IMR-90 (cell line): ENCODE measurements at regions not wholly inside any gene's neighbourhood (a gene's known extent, or its start where the extent isn't known, plus 50 kb on each side); places are given as distances from the start of the nearest gene placed in this dataset.

Experiments used
- ATAC-seq: fragments of 200-7000 bp; cut with Tn5 transposase; 2 replicates; pipeline ENCODE4 v1.9.1; 2020; ENCODE audit warnings: low read depth, mild to moderate bottlenecking, moderate library complexity
- BruUV-seq: library from RNA; stranded (reverse); fragments of 400-500 nt; replicated peaks from 2 replicates; lab custom pipeline; 2021; lab: Mats Ljungman, UMichigan
- CTCF ChIA-PET: fragments of 300-600 bp; formaldehyde crosslinking; extraction: SDS; loops from one replicate; lab custom pipeline; 2021; ENCODE audit warnings: antibody characterized with exemption; lab: Yijun Ruan, JAX
- POLR2A ChIA-PET: fragments of 300-600 bp; sonication (Branson Sonifier 250); formaldehyde crosslinking; loops from one replicate; lab custom pipeline; 2022; ENCODE audit warnings: antibody characterized with exemption; ENCODE audit not compliant: unreplicated experiment; lab: Charles Lee
- DNase-seq: peaks from one replicate; pipeline ENCODE4 v3.0.0; 2013
- H2AFZ ChIP-seq: replicated peaks from 2 replicates; pipeline ENCODE3; 2013; ENCODE audit warnings: low read length, mild to moderate bottlenecking; ENCODE audit not compliant: poor library complexity
- H2AK5ac ChIP-seq: 2 replicates; pipeline ENCODE4 v1.6.1; 2013; ENCODE audit warnings: low read depth, low read length, inconsistent platforms
- H2AK9ac ChIP-seq: replicated peaks from 2 replicates; pipeline ENCODE3; 2013; ENCODE audit warnings: mild to moderate bottlenecking, low read depth, low read length, moderate library complexity; ENCODE audit not compliant: poor library complexity
- H2BK120ac ChIP-seq: 2 replicates; pipeline ENCODE4 v1.6.1; 2013; ENCODE audit warnings: low read depth, low read length, inconsistent platforms
- H2BK15ac ChIP-seq: 3 replicates; pipeline ENCODE4 v1.6.1; 2013; ENCODE audit warnings: low read depth, low read length, inconsistent platforms
- H2BK20ac ChIP-seq: 2 replicates; pipeline ENCODE4 v1.6.1; 2013; ENCODE audit warnings: low read depth, mild to moderate bottlenecking, inconsistent platforms, low read length, moderate library complexity
- H2BK5ac ChIP-seq: 2 replicates; pipeline ENCODE4 v1.6.1; 2013; ENCODE audit warnings: mild to moderate bottlenecking, low read depth, low read length, inconsistent platforms; ENCODE audit not compliant: poor library complexity, severe bottlenecking
- H3K14ac ChIP-seq: replicated peaks from 2 replicates; pipeline ENCODE4 v1.6.1; 2013; ENCODE audit warnings: low read depth, low read length, inconsistent platforms
- H3K18ac ChIP-seq: 2 replicates; pipeline ENCODE4 v1.6.1; 2013; ENCODE audit warnings: low read depth, low read length, control low read depth
- H3K23ac ChIP-seq: 2 replicates; pipeline ENCODE4 v1.6.1; 2013; ENCODE audit warnings: low read depth, low read length, inconsistent platforms
- H3K27ac ChIP-seq: 2 replicates; pipeline ENCODE4 v1.5.1; 2013; ENCODE audit warnings: mild to moderate bottlenecking, control low read depth, low read length; ENCODE audit not compliant: insufficient read depth
- H3K27me3 ChIP-seq: 2 replicates; pipeline ENCODE4 v1.6.1; 2013; ENCODE audit warnings: low read length; ENCODE audit not compliant: control insufficient read depth, insufficient read depth
- H3K36me3 ChIP-seq: 2 replicates; pipeline ENCODE4 v1.6.1; 2013; ENCODE audit warnings: low read length, mixed read lengths; ENCODE audit not compliant: control insufficient read depth, insufficient read depth
- H3K4ac ChIP-seq: 2 replicates; pipeline ENCODE4 v1.6.1; 2013; ENCODE audit warnings: low read depth, low read length, inconsistent platforms
- H3K4me1 ChIP-seq: 2 replicates; pipeline ENCODE4 v1.6.1; 2013; ENCODE audit warnings: low read length, mixed read lengths; ENCODE audit not compliant: control insufficient read depth, insufficient read depth
- H3K4me2 ChIP-seq: 2 replicates; pipeline ENCODE4 v1.6.1; 2013; ENCODE audit warnings: low read depth, mild to moderate bottlenecking, control low read depth, low read length, moderate library complexity
- H3K4me3 ChIP-seq: 2 replicates; pipeline ENCODE4 v1.5.1; 2013; ENCODE audit warnings: low read depth, mild to moderate bottlenecking, control low read depth, low read length, moderate library complexity; ENCODE audit not compliant: insufficient read depth
- H3K56ac ChIP-seq: 2 replicates; pipeline ENCODE4 v1.6.1; 2013; ENCODE audit warnings: low read length, inconsistent platforms; ENCODE audit not compliant: insufficient read depth; ENCODE audit errors: extremely low read depth
- H3K79me1 ChIP-seq, 2 experiments: 2 replicates each; pipeline ENCODE4 v1.6.1; 2013; ENCODE audit warnings: low read length in 2 of 2, inconsistent platforms in 1 of 2, low read depth in 1 of 2
- H3K9ac ChIP-seq: 2 replicates; pipeline ENCODE4 v1.6.1; 2013; ENCODE audit warnings: low read depth, low read length, control low read depth
- H3K9me1 ChIP-seq: 2 replicates; pipeline ENCODE4 v1.6.1; 2013; ENCODE audit warnings: low read length, inconsistent platforms; ENCODE audit not compliant: insufficient read depth
- H3K9me3 ChIP-seq: 2 replicates; pipeline ENCODE4 v1.6.1; 2013; ENCODE audit warnings: low read length; ENCODE audit not compliant: control insufficient read depth, insufficient read depth
- H4K20me1 ChIP-seq: 2 replicates; pipeline ENCODE4 v1.6.1; 2013; ENCODE audit warnings: low read length, inconsistent platforms; ENCODE audit not compliant: insufficient read depth
- H4K5ac ChIP-seq: 2 replicates; pipeline ENCODE4 v1.6.1; 2013; ENCODE audit warnings: mild to moderate bottlenecking, low read depth, low read length, control low read depth
- H4K8ac ChIP-seq, 2 experiments: 2 replicates each; pipeline ENCODE4 v1.6.1; 2013; ENCODE audit warnings: low read depth in 2 of 2, low read length in 2 of 2, control low read depth in 1 of 2, inconsistent platforms in 1 of 2
- H4K91ac ChIP-seq: 2 replicates; pipeline ENCODE4 v1.6.1; 2013; ENCODE audit warnings: low read depth, low read length, inconsistent platforms; ENCODE audit not compliant: insufficient read depth
- BHLHE40 ChIP-seq: fragments of 150-350 bp; IDR thresholded peaks from 2 replicates; pipeline ENCODE4 v1.6.1; 2016; ENCODE audit warnings: mild to moderate bottlenecking, low read depth, low read length
- CEBPB ChIP-seq: IDR thresholded peaks from 2 replicates; pipeline ENCODE4 v1.6.1; 2012; ENCODE audit warnings: low read depth, low read length, improper control_type of control experiment
- FOS ChIP-seq: fragments of 150-350 bp; IDR thresholded peaks from 2 replicates; pipeline ENCODE4 v1.6.1; 2016; ENCODE audit warnings: low read depth, low read length
- MAFK ChIP-seq: IDR thresholded peaks from 2 replicates; pipeline ENCODE4 v1.6.1; 2012; ENCODE audit warnings: low read depth, low read length, improper control_type of control experiment
- MAZ ChIP-seq: IDR thresholded peaks from 2 replicates; pipeline ENCODE4 v1.6.1; 2012; ENCODE audit warnings: low read depth, mild to moderate bottlenecking, low read length, improper control_type of control experiment, moderate library complexity, borderline replicate concordance
- NFE2L2 ChIP-seq: fragments of 150-350 bp; IDR thresholded peaks from 2 replicates; pipeline ENCODE4 v1.6.1; 2016; ENCODE audit warnings: low read depth, mild to moderate bottlenecking, low read length
- POLR2A ChIP-seq: IDR thresholded peaks from 2 replicates; pipeline ENCODE4 v1.6.1; 2012; ENCODE audit warnings: mild to moderate bottlenecking, low read depth, low read length
- RAD21 ChIP-seq: IDR thresholded peaks from 2 replicates; pipeline ENCODE4 v1.6.1; 2012; ENCODE audit warnings: low read length, improper control_type of control experiment
- RCOR1 ChIP-seq: IDR thresholded peaks from 2 replicates; pipeline ENCODE4 v1.6.1; 2012; ENCODE audit warnings: mild to moderate bottlenecking, low read length, improper control_type of control experiment; ENCODE audit not compliant: insufficient replicate concordance
- RFX5 ChIP-seq: IDR thresholded peaks from 2 replicates; pipeline ENCODE4 v1.8.0; 2012; ENCODE audit warnings: low read depth, mild to moderate bottlenecking, low read length, moderate library complexity
- SMC3 ChIP-seq: fragments of 150-350 bp; IDR thresholded peaks from 2 replicates; pipeline ENCODE4 v1.6.1; 2016; ENCODE audit warnings: low read depth, mild to moderate bottlenecking, antibody characterized with exemption, low read length, moderate library complexity
- USF2 ChIP-seq: fragments of 150-350 bp; IDR thresholded peaks from 2 replicates; pipeline ENCODE4 v1.6.1; 2017; ENCODE audit warnings: mild to moderate bottlenecking, antibody characterized with exemption, low read length, low read depth
- WGBS, 2 experiments: methylation state at CpG; one replicate each; pipeline versions ENCODE4 v1.1.5 to v1.1.7; 2013; ENCODE audit warnings: missing lambda C conversion rate in 2 of 2; ENCODE audit not compliant: insufficient read length in 1 of 2; ENCODE audit errors: extremely low coverage in 2 of 2; 5-methylcytosine and 5-hydroxymethylcytosine counted together
- dilution Hi-C: fragments of 300-500 bp; cut with HindIII; formaldehyde crosslinking; loops from one replicate; pipeline ENCODE4 v1.14.3; 2018; ENCODE audit warnings: low sequenced_read_pairs; ENCODE audit not compliant: unreplicated experiment
- in situ Hi-C: fragments of 300-500 bp; cut with MboI; formaldehyde crosslinking; loops from 3 replicates; pipeline ENCODE4 v1.14.3; 2019; ENCODE audit warnings: low sequenced_read_pairs, inconsistent platforms, mixed read lengths
- intact Hi-C: fragments of 100-400 bp; cut with micrococcal nuclease; formaldehyde crosslinking; loops from 2 replicates; pipeline ENCODE4 v1.10.0; 2022
- TF ChIP-seq, protein P1 (sequence below): conservative IDR thresholded peaks from 2 replicates; pipeline ENCODE4 v1.5.1; 2012; ENCODE audit warnings: mild to moderate bottlenecking, low read depth, low read length, improper control_type of control experiment
- TF ChIP-seq, protein P2 (sequence below): fragments of 150-350 bp; IDR thresholded peaks from 2 replicates; pipeline ENCODE4 v1.6.1; 2016; ENCODE audit warnings: low read depth, mild to moderate bottlenecking, low read length, moderate library complexity, borderline replicate concordance

DNA sequence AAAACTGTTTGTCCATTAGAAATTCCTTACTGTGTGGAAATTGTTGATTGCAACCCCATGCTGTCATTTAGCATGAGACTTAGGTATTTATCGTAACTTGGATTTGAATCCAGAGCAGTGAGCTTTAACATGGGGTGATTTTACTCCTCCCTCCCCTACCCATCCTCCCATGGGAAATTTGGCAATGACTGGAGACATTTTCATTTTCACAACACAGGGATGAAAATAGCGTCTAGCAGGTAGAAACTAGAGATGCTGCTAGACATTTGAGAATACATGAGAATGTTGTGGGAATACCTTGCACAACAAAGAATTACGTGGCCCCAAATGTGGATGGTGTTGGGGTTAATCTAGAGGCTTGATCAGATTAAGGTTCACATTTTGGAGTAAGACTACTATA, 191.3 kb upstream of the MPDZ start:
- H3K9me1 ChIP-seq: no peaks in the 10 kb centered on the region
- no TSS peak for BruUV-seq
- dilution Hi-C loops (no loop called here), in situ Hi-C loops (no loop called here), intact Hi-C loops (no loop called here)
- H2BK20ac ChIP-seq: no peak overlapping the region
- H4K8ac ChIP-seq: no peak overlapping the region
- no peaks in the 10 kb centered on the region for H3K9me3 ChIP-seq
- no peak overlapping the region for H3K23ac ChIP-seq
- no peaks in the 10 kb centered on the region for H4K20me1 ChIP-seq
- H3K27me3 ChIP-seq: no peaks in the 10 kb centered on the region
- no peak overlapping the region for H3K4me2 ChIP-seq
- H3K4me1 ChIP-seq: no peaks in the 10 kb centered on the region
- no peak overlapping the region for H3K14ac ChIP-seq
- H4K91ac ChIP-seq: no peak overlapping the region
- ChIA-PET POLR2A (no interaction called here), CTCF (no interaction called here)
- H3K79me1 ChIP-seq: no peaks in the 10 kb centered on the region
- no peak overlapping the region for H2BK120ac ChIP-seq
- no peaks in the 10 kb centered on the region for H3K36me3 ChIP-seq
- no peak overlapping the region for H3K9ac ChIP-seq
- no peak overlapping the region for H3K18ac ChIP-seq
- no peak overlapping the region for H4K5ac ChIP-seq
- H2BK15ac ChIP-seq: no peak overlapping the region
- H2AK9ac ChIP-seq: no peak overlapping the region
- no peak overlapping the region for H3K27ac ChIP-seq
- WGBS, 2 experiments: no CpG with 5 or more reads among the region's 3 CpGs
- no peak overlapping the region for H3K4me3 ChIP-seq
- H2AK5ac ChIP-seq: no peak overlapping the region
- H3K4ac ChIP-seq: no peak overlapping the region
- TF ChIP-seq RFX5 (no peak), RAD21 (no peak), RCOR1 (no peak), CEBPB (no peak), BHLHE40 (no peak), NFE2L2 (no peak), USF2 (no peak), SMC3 (no peak), FOS (no peak), MAZ (no peak), MAFK (no peak), POLR2A (no peak)
- TF ChIP-seq, protein P1, sequence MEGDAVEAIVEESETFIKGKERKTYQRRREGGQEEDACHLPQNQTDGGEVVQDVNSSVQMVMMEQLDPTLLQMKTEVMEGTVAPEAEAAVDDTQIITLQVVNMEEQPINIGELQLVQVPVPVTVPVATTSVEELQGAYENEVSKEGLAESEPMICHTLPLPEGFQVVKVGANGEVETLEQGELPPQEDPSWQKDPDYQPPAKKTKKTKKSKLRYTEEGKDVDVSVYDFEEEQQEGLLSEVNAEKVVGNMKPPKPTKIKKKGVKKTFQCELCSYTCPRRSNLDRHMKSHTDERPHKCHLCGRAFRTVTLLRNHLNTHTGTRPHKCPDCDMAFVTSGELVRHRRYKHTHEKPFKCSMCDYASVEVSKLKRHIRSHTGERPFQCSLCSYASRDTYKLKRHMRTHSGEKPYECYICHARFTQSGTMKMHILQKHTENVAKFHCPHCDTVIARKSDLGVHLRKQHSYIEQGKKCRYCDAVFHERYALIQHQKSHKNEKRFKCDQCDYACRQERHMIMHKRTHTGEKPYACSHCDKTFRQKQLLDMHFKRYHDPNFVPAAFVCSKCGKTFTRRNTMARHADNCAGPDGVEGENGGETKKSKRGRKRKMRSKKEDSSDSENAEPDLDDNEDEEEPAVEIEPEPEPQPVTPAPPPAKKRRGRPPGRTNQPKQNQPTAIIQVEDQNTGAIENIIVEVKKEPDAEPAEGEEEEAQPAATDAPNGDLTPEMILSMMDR: no peak
- TF ChIP-seq, protein P2, sequence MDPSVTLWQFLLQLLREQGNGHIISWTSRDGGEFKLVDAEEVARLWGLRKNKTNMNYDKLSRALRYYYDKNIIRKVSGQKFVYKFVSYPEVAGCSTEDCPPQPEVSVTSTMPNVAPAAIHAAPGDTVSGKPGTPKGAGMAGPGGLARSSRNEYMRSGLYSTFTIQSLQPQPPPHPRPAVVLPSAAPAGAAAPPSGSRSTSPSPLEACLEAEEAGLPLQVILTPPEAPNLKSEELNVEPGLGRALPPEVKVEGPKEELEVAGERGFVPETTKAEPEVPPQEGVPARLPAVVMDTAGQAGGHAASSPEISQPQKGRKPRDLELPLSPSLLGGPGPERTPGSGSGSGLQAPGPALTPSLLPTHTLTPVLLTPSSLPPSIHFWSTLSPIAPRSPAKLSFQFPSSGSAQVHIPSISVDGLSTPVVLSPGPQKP: no peak
- no peak overlapping the region for H3K56ac ChIP-seq
- ATAC-seq (no peak), DNase-seq (no peak)
- no peak overlapping the region for H2AFZ ChIP-seq
- no peak overlapping the region for H2BK5ac ChIP-seq
